Ascending aorta (tissue), 2 donors: ENCODE measurements at regions not wholly inside any gene's neighbourhood (a gene's known extent, or its start where the extent isn't known, plus 50 kb on each side); places are given as distances from the start of the nearest gene placed in this dataset.
"Not testable (repeated sequence)": the region's sequence is repeated elsewhere in the genome, so short reads cannot be mapped to it uniquely, and the experiment has no call there.

ENCODE experiments used
- DNase-seq, 2 donors: peaks; one replicate each; pipeline ENCODE4 v3.0.0-alpha.2; 2019; ENCODE audit warnings: low spot score in 2 of 2
- H3K27ac ChIP-seq, 2 donors: fragments of 200-600 bp; sonication (generic); one replicate each; pipeline ENCODE4 v1.5.1; 2016 to 2017; ENCODE audit warnings: mild to moderate bottlenecking in 1 of 2
- H3K27me3 ChIP-seq: fragments of 200-600 bp; sonication (generic); one replicate; pipeline ENCODE4 v1.5.1; 2017
- H3K36me3 ChIP-seq, 2 donors: fragments of 200-600 bp; sonication (generic); one replicate each; pipeline ENCODE4 v1.5.1; 2016
- H3K4me1 ChIP-seq, 2 donors: fragments of 200-600 bp; sonication (generic); one replicate each; pipeline ENCODE4 v1.5.1; 2016 to 2017; ENCODE audit warnings: mild to moderate bottlenecking in 1 of 2
- H3K4me3 ChIP-seq, 2 donors: fragments of 200-600 bp; sonication (generic); one replicate each; pipeline ENCODE4 v1.5.1; 2016 to 2017; ENCODE audit warnings: mild to moderate bottlenecking in 1 of 2
- H3K9me3 ChIP-seq, 2 donors: fragments of 200-600 bp; sonication (generic); one replicate each; pipeline ENCODE4 v1.5.1; 2016
- CTCF ChIP-seq, 3 experiments: fragments of 200-600 bp in 2 of 3; fragments of 450-650 bp in 1 of 3; sonication (generic) in 2 of 3; IDR thresholded peaks; one replicate each; pipeline ENCODE4 v1.5.1; 2016 to 2019; ENCODE audit warnings: antibody characterized with exemption in 3 of 3, mild to moderate bottlenecking in 1 of 3, moderate library complexity in 1 of 3
- intact Hi-C: fragments of 100-400 bp; cut with DNase I; formaldehyde crosslinking; loops from one replicate; pipeline ENCODE4 v1.15.1; 2023

- TF ChIP-seq CTCF (IDR thresholded peaks at IDR 0.05), result no peak
- no peaks in the 10 kb centered on the region for H3K4me1 ChIP-seq
- no peaks in the 10 kb centered on the region for H3K27me3 ChIP-seq
- no peaks in the 10 kb centered on the region for H3K9me3 ChIP-seq
- no peaks in the 10 kb centered on the region for H3K36me3 ChIP-seq
- no peak overlapping the region for H3K4me3 ChIP-seq
- no peak overlapping the region for H3K27ac ChIP-seq
- intact Hi-C loops, result no loop called here
- DNase-seq, result no peak
Measured at GRCh38 chr10:28765641-28766040, 88.3 kb downstream of the BAMBI start.

- DNase-seq, result no peak
- TF ChIP-seq CTCF (IDR thresholded peaks at IDR 0.05), result no peak
- H3K4me1 ChIP-seq, result no peaks in the 10 kb centered on the region
- no peak overlapping the region for H3K27ac ChIP-seq
- intact Hi-C loops, result no loop called here
- H3K9me3 ChIP-seq, result no peaks in the 10 kb centered on the region
- no peak overlapping the region for H3K4me3 ChIP-seq
- no peaks in the 10 kb centered on the region for H3K27me3 ChIP-seq
- no peaks in the 10 kb centered on the region for H3K36me3 ChIP-seq
Measured at GRCh38 chr10:28768227-28768626, 90.9 kb downstream of the BAMBI start.

- no peaks in the 10 kb centered on the region for H3K36me3 ChIP-seq
- intact Hi-C loops, result no loop called here
- no peak for DNase-seq
- no peak overlapping the region for H3K4me3 ChIP-seq
- no peaks in the 10 kb centered on the region for H3K9me3 ChIP-seq
- no peak overlapping the region for H3K27ac ChIP-seq
- no peaks in the 10 kb centered on the region for H3K27me3 ChIP-seq
- H3K4me1 ChIP-seq, result no peaks in the 10 kb centered on the region
- no peak for TF ChIP-seq CTCF (IDR thresholded peaks at IDR 0.05)
Measured at GRCh38 chr10:28769091-28769604, 91.8 kb downstream of the BAMBI start.

GRCh38 chr10:28771580-28772090 lies 94.3 kb downstream of the BAMBI start:
- H3K27me3 ChIP-seq, H3K9me3 ChIP-seq, H3K27ac ChIP-seq, H3K4me1 ChIP-seq, H3K4me3 ChIP-seq, DNase-seq, H3K36me3 ChIP-seq, intact Hi-C loops: not testable (repeated sequence)

- Histone ChIP-seq H3K4me1 (no peaks in the 10 kb centered on the region), H3K27me3 (no peaks in the 10 kb centered on the region), H3K36me3 (no peaks in the 10 kb centered on the region), H3K4me3 (no peak overlapping the region), H3K9me3 (no peaks in the 10 kb centered on the region), H3K27ac (no peak overlapping the region)
- no peak for DNase-seq
- intact Hi-C loops, result no loop called here
- TF ChIP-seq CTCF (IDR thresholded peaks at IDR 0.05), result no peak
Measured at GRCh38 chr10:28774051-28774995, 97.0 kb downstream of the BAMBI start.

- intact Hi-C loops, result no loop called here
- Histone ChIP-seq H3K27ac (no peak overlapping the region), H3K4me1 (no peaks in the 10 kb centered on the region), H3K4me3 (no peak overlapping the region), H3K27me3 (no peaks in the 10 kb centered on the region), H3K36me3 (no peaks in the 10 kb centered on the region), H3K9me3 (no peaks in the 10 kb centered on the region)
- TF ChIP-seq CTCF (IDR thresholded peaks at IDR 0.05), result no peak
- no peak for DNase-seq
Measured at GRCh38 chr10:28775773-28776172, 98.5 kb downstream of the BAMBI start.
